22Rv1 (cell line): ENCODE measurements at regions not wholly inside any gene's neighbourhood (a gene's known extent, or its start where the extent isn't known, plus 50 kb on each side); places are given as distances from the start of the nearest gene placed in this dataset.
A peak's percentile ranks its signal among the peaks of the same experiment; 100 is the strongest.

Experiments
- CTCF ChIP-seq: fragments of 450-650 bp; IDR thresholded peaks from 2 replicates; pipeline ENCODE4 v1.5.1; 2017; ENCODE audit warnings: mild to moderate bottlenecking
- ZFX ChIP-seq: fragments of 450-650 bp; IDR thresholded peaks from 2 replicates; pipeline ENCODE4 v1.6.1; 2017; ENCODE audit warnings: antibody characterized with exemption, borderline replicate concordance

DNA sequence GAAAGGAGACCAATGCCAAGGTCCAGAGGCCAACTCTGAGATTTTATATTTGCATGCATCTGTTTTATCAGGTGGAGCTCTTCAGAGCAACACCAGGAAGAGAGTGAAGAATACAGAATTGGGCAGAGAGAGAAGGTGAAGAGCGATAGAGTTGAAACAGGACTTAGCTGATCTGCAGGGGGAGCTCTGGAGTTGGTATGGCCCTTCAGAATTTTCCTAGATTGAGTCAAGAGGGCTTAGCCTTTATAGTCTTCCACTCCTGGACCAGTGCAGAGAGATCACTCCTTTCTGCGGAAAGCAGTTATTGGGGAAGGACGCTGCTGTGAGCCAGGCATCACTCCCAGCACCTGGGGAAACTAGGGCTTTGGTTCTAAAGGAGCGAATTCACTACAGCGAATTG lies 105.0 kb upstream of the DGKB start:
- peak; percentile 77 for TF ChIP-seq CTCF
- no peak for TF ChIP-seq ZFX
